Fibroblast of pulmonary artery (primary cell): ENCODE measurements at regions not wholly inside any gene's neighbourhood (a gene's known extent, or its start where the extent isn't known, plus 50 kb on each side); places are given as distances from the start of the nearest gene placed in this dataset.

ENCODE experiments used
- DNase-seq: peaks from one replicate; pipeline ENCODE4 v3.0.0-alpha.2; 2010; ENCODE audit warnings: low read depth
- H3K4me3 ChIP-seq: replicated peaks from 2 replicates; pipeline ENCODE4 v1.5.1; 2011; ENCODE audit warnings: low read depth, mild to moderate bottlenecking, control low read depth, low read length, moderate library complexity
- CTCF ChIP-seq: IDR thresholded peaks from 2 replicates; pipeline ENCODE4 v1.5.1; 2011; ENCODE audit warnings: mild to moderate bottlenecking, control low read depth, low read length, inconsistent platforms; ENCODE audit errors: missing control alignments

GRCh38 chr2:41543726-41544125 lies 504.1 kb upstream of the PKDCC start:
- no peak for TF ChIP-seq CTCF
- no peak overlapping the region for H3K4me3 ChIP-seq
- DNase-seq: no peak

- no peak for TF ChIP-seq CTCF
- no peak overlapping the region for H3K4me3 ChIP-seq
- DNase-seq: no peak
These were observed 503.1 kb upstream of the PKDCC start for GRCh38 chr2:41544709-41545108.

- no peak for DNase-seq
- no peak overlapping the region for H3K4me3 ChIP-seq
- TF ChIP-seq CTCF: no peak
These were observed 501.8 kb upstream of the PKDCC start for GRCh38 chr2:41546031-41546430.

GRCh38 chr2:41568648-41569047 lies 479.2 kb upstream of the PKDCC start:
- no peak for TF ChIP-seq CTCF
- H3K4me3 ChIP-seq: no peak overlapping the region
- DNase-seq: no peak

GRCh38 chr2:41572154-41572553 lies 475.7 kb upstream of the PKDCC start:
- no peak for DNase-seq
- TF ChIP-seq CTCF: no peak
- no peak overlapping the region for H3K4me3 ChIP-seq

GRCh38 chr2:41576423-41576822 lies 471.4 kb upstream of the PKDCC start:
- no peak for DNase-seq
- no peak for TF ChIP-seq CTCF
- no peak overlapping the region for H3K4me3 ChIP-seq

GRCh38 chr2:41579806-41580205 lies 468.0 kb upstream of the PKDCC start:
- peak; percentile 25 for DNase-seq

More at GRCh38 chr2:41579806-41580205, 468.0 kb upstream of the PKDCC start:
- no peak for TF ChIP-seq CTCF
- no peak overlapping the region for H3K4me3 ChIP-seq
